K562 (cell line): ENCODE measurements at regions not wholly inside any gene's neighbourhood (a gene's known extent, or its start where the extent isn't known, plus 50 kb on each side); places are given as distances from the start of the nearest gene placed in this dataset.

ENCODE experiments used
- ATAC-seq: fragments of 200-7000 bp; cut with Tn5 transposase; 3 replicates; pipeline ENCODE4 v1.9.1; 2020; ENCODE audit warnings: moderate library complexity
- BruUV-seq: library from RNA; stranded (reverse); fragments of 400-500 nt; replicated peaks from 2 replicates; lab custom pipeline; 2021; lab: Mats Ljungman, UMichigan
- CTCF ChIA-PET: fragments of 300-600 bp; formaldehyde crosslinking; extraction: SDS; loops from one replicate; lab custom pipeline; 2021; ENCODE audit warnings: low intra/inter-chr PET ratio; lab: Yijun Ruan, JAX
- POLR2A ChIA-PET: fragments of 300-600, 350-650 bp; sonication (Branson Sonifier 250); formaldehyde crosslinking; extraction: SDS; loops from one replicate; lab custom pipeline; 2021; ENCODE audit warnings: antibody characterized with exemption, inconsistent platforms; lab: Yijun Ruan, JAX
- DNase-seq, 4 experiments: peaks; one replicate each; pipeline versions ENCODE4 v3.0.0 to v3.0.0-alpha.2; 2011 to 2018; ENCODE audit warnings: low spot score in 3 of 4, mixed read lengths in 3 of 4; ENCODE audit errors: extremely low read depth in 1 of 4
- FAIRE-seq: peaks from 2 replicates; lab custom pipeline; 2011; peaks lifted over from hg19 to GRCh38; lab: Jason Lieb, UNC
- H2AFZ ChIP-seq: 2 replicates; pipeline ENCODE4 v1.6.0; 2011; ENCODE audit warnings: low read depth, low read length, control low read depth, inconsistent platforms
- H3K27ac ChIP-seq: fragments of 200-600 bp; 3 replicates; pipeline ENCODE4 v1.8.0; 2011; ENCODE audit warnings: low read depth, mild to moderate bottlenecking, control low read depth, inconsistent platforms, low read length, moderate library complexity, mixed read lengths; ENCODE audit errors: extremely low read depth
- H3K27me3 ChIP-seq, 2 experiments: fragments of 300-600 bp in 1 of 2; 2 replicates in 1 of 2; 3 replicates in 1 of 2; pipeline versions ENCODE4 v1.6.0 to v1.8.0; 2011; ENCODE audit warnings: inconsistent platforms in 2 of 2, low read length in 2 of 2, mild to moderate bottlenecking in 1 of 2, mixed read lengths in 1 of 2, moderate library complexity in 1 of 2; ENCODE audit not compliant: control insufficient read depth in 2 of 2, insufficient read depth in 2 of 2
- H3K36me3 ChIP-seq: fragments of 300-600 bp; 3 replicates; pipeline ENCODE4 v1.8.0; 2011; ENCODE audit warnings: mild to moderate bottlenecking, low read length, inconsistent platforms; ENCODE audit not compliant: control insufficient read depth, insufficient read depth
- H3K4me1 ChIP-seq, 2 experiments: fragments of 200-600 bp in 1 of 2; replicated peaks in 1 of 2; 2 replicates in 1 of 2; 3 replicates in 1 of 2; pipeline versions ENCODE4 v1.5.1 to v1.8.0; 2011; ENCODE audit warnings: inconsistent platforms in 2 of 2, low read length in 2 of 2, mild to moderate bottlenecking in 1 of 2, mixed read lengths in 1 of 2, moderate library complexity in 1 of 2; ENCODE audit not compliant: control insufficient read depth in 2 of 2, insufficient read depth in 2 of 2
- H3K4me2 ChIP-seq: 2 replicates; pipeline ENCODE4 v1.6.1; 2011; ENCODE audit warnings: low read length, control low read depth, inconsistent platforms, mixed read lengths; ENCODE audit not compliant: insufficient read depth
- H3K4me3 ChIP-seq: fragments of 200-600 bp; sonication (generic), shearing (Covaris generic); 2 replicates; pipeline ENCODE4 v1.5.1; 2016; ENCODE audit warnings: control low read depth, inconsistent platforms
- H3K79me2 ChIP-seq: fragments of 200-600 bp; 3 replicates; pipeline ENCODE4 v1.8.0; 2011; ENCODE audit warnings: low read length, inconsistent platforms; ENCODE audit not compliant: control insufficient read depth, insufficient read depth
- H3K9ac ChIP-seq, 2 experiments: 2 replicates each; pipeline versions ENCODE4 v1.6.0 to v1.6.1; 2011; ENCODE audit warnings: low read depth in 2 of 2, low read length in 2 of 2, control low read depth in 1 of 2, inconsistent platforms in 1 of 2, mild to moderate bottlenecking in 1 of 2, mixed read lengths in 1 of 2; ENCODE audit not compliant: insufficient read depth in 1 of 2
- H3K9me1 ChIP-seq: one replicate; pipeline ENCODE4 v1.6.0; 2011; ENCODE audit warnings: inconsistent platforms, mild to moderate bottlenecking, low read length, moderate library complexity; ENCODE audit not compliant: control insufficient read depth, insufficient read depth
- H3K9me3 ChIP-seq: replicated peaks from 2 replicates; pipeline ENCODE4 v1.5.1; 2011; ENCODE audit warnings: low read depth, low read length, inconsistent platforms; ENCODE audit not compliant: control insufficient read depth, insufficient read depth
- H4K20me1 ChIP-seq: replicated peaks from 2 replicates; pipeline ENCODE4 v1.6.1; 2011; ENCODE audit warnings: low read length, inconsistent platforms, mixed read lengths; ENCODE audit not compliant: control insufficient read depth, insufficient read depth
- ADNP ChIP-seq: fragments of 200-800 bp; sonication (Bioruptor generic); IDR thresholded peaks from 2 replicates; pipeline ENCODE4 v1.6.1; 2016; ENCODE audit warnings: missing genetic modification characterization, missing compliant biosample characterization
- BRCA1 ChIP-seq, 2 experiments: fragments of 450-650 bp in 1 of 2; sonication (generic) in 1 of 2; formaldehyde crosslinking in 1 of 2; IDR thresholded peaks; 2 replicates each; pipeline versions ENCODE4 v1.5.0 to v1.6.1; 2017 to 2020; ENCODE audit warnings: mild to moderate bottlenecking in 1 of 2, missing genetic modification reagents in 1 of 2
- BRD9 ChIP-seq: fragments of 450-650 bp; IDR thresholded peaks from 2 replicates; pipeline ENCODE4 v1.6.1; 2018; ENCODE audit warnings: low read depth; ENCODE audit not compliant: partially characterized antibody
- CC2D1A ChIP-seq: fragments of 450-650 bp; IDR thresholded peaks from 2 replicates; pipeline ENCODE4 v1.6.1; 2017; ENCODE audit warnings: mild to moderate bottlenecking
- CTCFL ChIP-seq: IDR thresholded peaks from 2 replicates; pipeline ENCODE4 v1.6.1; 2011; ENCODE audit warnings: borderline replicate concordance, low read depth, mild to moderate bottlenecking, moderate library complexity, low read length; ENCODE audit not compliant: insufficient read depth, poor library complexity, severe bottlenecking
- GABPA ChIP-seq: fragments of 200-800 bp; sonication (Bioruptor generic); conservative IDR thresholded peaks from 2 replicates; pipeline ENCODE4 v1.6.1; 2016; ENCODE audit warnings: low read depth, missing genetic modification characterization, missing compliant biosample characterization
- HDAC2 ChIP-seq: fragments of 450-650 bp; IDR thresholded peaks from 2 replicates; pipeline ENCODE4 v1.6.1; 2016; ENCODE audit warnings: mild to moderate bottlenecking
- NR2C2 ChIP-seq, 2 experiments: fragments of 200-800 bp in 1 of 2; sonication (Bioruptor generic) in 1 of 2; sonication (generic) in 1 of 2; formaldehyde crosslinking in 1 of 2; IDR thresholded peaks; 2 replicates each; pipeline versions ENCODE4 v1.6.1 to v1.8.0; 2016 to 2022; ENCODE audit warnings: mild to moderate bottlenecking in 1 of 2, missing compliant biosample characterization in 1 of 2, missing genetic modification characterization in 1 of 2, missing genetic modification reagents in 1 of 2
- SMARCC2 ChIP-seq: fragments of 450-650 bp; IDR thresholded peaks from 2 replicates; pipeline ENCODE4 v1.6.1; 2017; ENCODE audit warnings: antibody characterized with exemption, moderate library complexity, mild to moderate bottlenecking, low read depth
- SRSF1 ChIP-seq: fragments of 200-400 bp; formaldehyde crosslinking; IDR thresholded peaks from 2 replicates; pipeline ENCODE4 v1.6.1; 2017; ENCODE audit warnings: mild to moderate bottlenecking, low read depth, low read length, moderate library complexity
- ZNF165 ChIP-seq: fragments of 250-450 bp; sonication (Bioruptor Pico); IDR thresholded peaks from 2 replicates; pipeline ENCODE4 v1.4.0; 2020; ENCODE audit warnings: borderline replicate concordance
- ZNF174 ChIP-seq: fragments of 250-450 bp; sonication (Bioruptor Pico); IDR thresholded peaks from 2 replicates; pipeline ENCODE4 v1.4.0; 2020; ENCODE audit warnings: mild to moderate bottlenecking
- ZNF77 ChIP-seq: fragments of 250-450 bp; sonication (Bioruptor Pico); IDR thresholded peaks from 2 replicates; pipeline ENCODE4 v1.5.0; 2020
- WGBS: fragments of 100-300 bp; shearing (Covaris generic); methylation state at CpG from one replicate; pipeline ENCODE4 v1.1.6; 2016; ENCODE audit warnings: low coverage, mixed read lengths; ENCODE audit not compliant: insufficient coverage; ENCODE audit errors: missing lambda C conversion rate; 5-methylcytosine and 5-hydroxymethylcytosine counted together
- in situ Hi-C: fragments of 300-500 bp; cut with MboI; formaldehyde crosslinking; loops from 4 replicates; pipeline ENCODE4 v1.15.0; 2018; ENCODE audit warnings: inconsistent platforms, mixed read lengths
- intact Hi-C: fragments of 100-400 bp; cut with micrococcal nuclease; formaldehyde crosslinking; loops from 2 replicates; pipeline ENCODE4 v1.14.2; 2022

GRCh38 chr12:90207799-90208198, 499.2 kb upstream of the ATP2B1 start:
- no peak for ATAC-seq
- Histone ChIP-seq H3K4me3 (no peak overlapping the region), H3K4me1 (no peaks in the 10 kb centered on the region), H3K9me3 (peaks cover under 1% of the 10 kb centered on the region), H3K9me1 (no peaks in the 10 kb centered on the region), H3K9ac (no peak overlapping the region), H3K27ac (no peak overlapping the region), H3K36me3 (no peaks in the 10 kb centered on the region), H4K20me1 (no peaks in the 10 kb centered on the region), H3K4me2 (no peak overlapping the region), H3K79me2 (no peaks in the 10 kb centered on the region), H3K27me3 (no peaks in the 10 kb centered on the region), H2AFZ (no peak overlapping the region)
- BruUV-seq, result no TSS peak
- intact Hi-C loops (no loop called here), in situ Hi-C loops (no loop called here)
- FAIRE-seq, result no peak
- 0% methylated on average over 3 of the region's 3 CpGs for WGBS
- TF ChIP-seq BRD9 (no peak), SRSF1 (no peak), NR2C2 (CRISPR knock-in tag; IDR thresholded peaks at IDR 0.05) (no peak), NR2C2 (tag; IDR thresholded peaks at IDR 0.05) (no peak), CC2D1A (no peak), SMARCC2 (no peak), ADNP (tag) (no peak), GABPA (no peak), ZNF165 (CRISPR knock-in tag) (no peak), BRCA1 (IDR thresholded peaks at IDR 0.05) (no peak), BRCA1 (CRISPR knock-in tag; IDR thresholded peaks at IDR 0.05) (no peak), ZNF174 (CRISPR knock-in tag) (no peak), ZNF77 (CRISPR knock-in tag) (no peak), HDAC2 (no peak), CTCFL (no peak)
- ChIA-PET POLR2A (no interaction called here), CTCF (no interaction called here)
- no peak for DNase-seq
